Naive thymus-derived CD8-positive, alpha-beta T cell (primary cell): ENCODE measurements at regions not wholly inside any gene's neighbourhood (a gene's known extent, or its start where the extent isn't known, plus 50 kb on each side); places are given as distances from the start of the nearest gene placed in this dataset.

Source experiments
- ATAC-seq, 2 donors: fragments of 150-1000 bp; cut with Tn5 transposase in 1 of 2; sonication (Bioruptor Pico), chemical (Tn5 transposase) in 1 of 2; 1 replicate in 1 of 2; 2 replicates in 1 of 2; pipeline ENCODE4 v1.10.0; 2021; ENCODE audit warnings: mild to moderate bottlenecking in 2 of 2, moderate library complexity in 2 of 2
- POLR2A ChIA-PET: fragments of 350-600 bp; sonication (Branson Sonifier 250); formaldehyde crosslinking; loops from one replicate; lab custom pipeline; 2021; ENCODE audit warnings: antibody characterized with exemption; lab: Charles Lee
- DNase-seq, 10 donors: peaks; one replicate each; pipeline versions ENCODE4 v3.0.0 to v3.0.0-alpha.2; 2020 to 2022
- H3K27ac Mint-ChIP-seq, 10 donors: one replicate each; pipeline ENCODE4 v1.8.0; 2020 to 2022; ENCODE audit warnings: mild to moderate bottlenecking in 10 of 10, mixed read lengths in 10 of 10, moderate library complexity in 4 of 10, inconsistent platforms in 1 of 10
- H3K27me3 Mint-ChIP-seq, 5 donors: one replicate each; pipeline ENCODE4 v1.8.0; 2021 to 2022; ENCODE audit warnings: mixed read lengths in 5 of 5
- H3K36me3 Mint-ChIP-seq, 3 donors: one replicate each; pipeline ENCODE4 v1.8.0; 2020 to 2022; ENCODE audit warnings: mixed read lengths in 3 of 3, mild to moderate bottlenecking in 2 of 3, inconsistent platforms in 1 of 3
- H3K4me1 Mint-ChIP-seq, 4 donors: one replicate each; pipeline ENCODE4 v1.8.0; 2021 to 2022; ENCODE audit warnings: mixed read lengths in 4 of 4
- H3K4me3 Mint-ChIP-seq, 10 donors: one replicate each; pipeline ENCODE4 v1.8.0; 2020 to 2022; ENCODE audit warnings: mild to moderate bottlenecking in 10 of 10, mixed read lengths in 10 of 10, moderate library complexity in 6 of 10, inconsistent platforms in 1 of 10
- H3K9me3 Mint-ChIP-seq, 9 donors: one replicate each; pipeline ENCODE4 v1.8.0; 2020 to 2022; ENCODE audit warnings: mixed read lengths in 9 of 9, mild to moderate bottlenecking in 3 of 9, inconsistent platforms in 1 of 9, moderate library complexity in 1 of 9

DNA sequence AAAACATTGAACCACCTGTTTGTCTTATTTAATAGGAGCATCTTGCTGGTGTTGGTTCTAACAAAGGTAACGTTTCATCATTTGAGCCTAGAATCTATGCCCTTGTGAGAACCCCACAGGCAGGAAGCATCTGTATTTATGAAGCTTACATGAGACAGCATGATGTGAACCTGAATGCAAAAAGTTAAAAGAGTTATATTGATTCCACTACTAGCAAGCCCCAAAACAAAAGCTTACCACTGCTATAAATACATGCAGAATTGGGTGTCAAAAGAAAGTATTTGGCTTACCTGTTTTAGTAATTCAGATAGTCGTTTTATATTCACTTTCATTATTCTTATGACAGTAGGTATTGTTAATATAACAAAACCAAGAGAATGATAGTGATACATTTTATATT is 301.2 kb upstream of the ADGRL2 start:
- no peaks in the 10 kb centered on the region for H3K36me3 Mint-ChIP-seq
- DNase-seq (no peak), ATAC-seq (no peak)
- H3K4me3 Mint-ChIP-seq = no peak overlapping the region
- no peaks in the 10 kb centered on the region for H3K4me1 Mint-ChIP-seq
- H3K27ac Mint-ChIP-seq = no peak overlapping the region
- no peaks in the 10 kb centered on the region for H3K27me3 Mint-ChIP-seq
- POLR2A ChIA-PET = no interaction called here
- H3K9me3 Mint-ChIP-seq = peaks cover 0 to 1% (median 0%) of the 10 kb centered on the region in 9 donors

DNA sequence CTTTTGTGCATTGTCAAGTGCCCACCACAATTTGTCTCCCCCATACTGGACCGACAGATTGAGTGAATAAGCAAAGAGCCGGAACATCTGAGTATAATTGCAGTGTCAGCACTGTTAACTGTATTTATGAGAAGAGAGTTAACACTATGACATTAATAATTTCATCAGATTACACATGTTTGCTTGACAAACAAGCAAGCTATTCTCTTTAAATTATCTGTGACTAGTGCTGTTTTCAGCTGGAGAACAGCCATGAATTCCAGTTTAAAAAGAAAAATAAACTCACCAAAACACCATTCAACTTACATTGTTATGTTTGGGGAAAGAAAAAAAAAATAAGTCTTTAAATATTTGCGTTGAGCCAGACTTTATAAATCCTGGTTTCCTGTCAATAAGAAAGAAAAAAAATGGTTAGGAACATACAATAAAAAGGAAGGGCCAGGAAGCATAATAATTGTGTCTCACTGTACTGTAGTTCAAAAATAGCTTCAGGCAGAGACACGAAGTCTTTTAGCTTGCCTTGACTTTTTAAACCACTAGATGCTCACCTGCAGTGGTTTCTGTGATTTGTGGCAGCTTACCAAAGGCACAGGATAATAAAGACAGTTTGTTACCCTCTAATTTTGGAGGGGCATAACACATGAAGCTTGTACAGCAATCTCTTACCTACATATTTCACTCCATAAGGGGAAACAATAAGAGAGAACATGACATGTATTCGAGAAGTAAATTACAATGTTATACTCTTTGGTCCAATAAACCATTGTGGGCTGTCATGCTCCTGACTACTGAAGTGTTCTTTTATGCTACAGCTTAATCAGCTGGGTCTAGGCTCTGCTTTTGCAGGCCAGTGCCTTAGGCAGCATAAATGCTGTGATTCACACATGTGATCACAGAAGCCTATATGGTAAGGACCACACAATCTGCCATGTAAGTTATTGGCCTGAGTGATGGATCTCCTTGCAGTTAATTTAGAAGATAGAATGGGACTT is 302.0 kb upstream of the ADGRL2 start:
- Mint-ChIP-seq H3K36me3 (no peaks in the 10 kb centered on the region), H3K4me1 (no peaks in the 10 kb centered on the region), H3K9me3 (peaks cover 0 to 1% (median 0%) of the 10 kb centered on the region in 9 donors), H3K27me3 (no peaks in the 10 kb centered on the region), H3K4me3 (no peak overlapping the region), H3K27ac (no peak overlapping the region)
- POLR2A ChIA-PET = no interaction called here
- no peak for DNase-seq
- no peak for ATAC-seq

DNA sequence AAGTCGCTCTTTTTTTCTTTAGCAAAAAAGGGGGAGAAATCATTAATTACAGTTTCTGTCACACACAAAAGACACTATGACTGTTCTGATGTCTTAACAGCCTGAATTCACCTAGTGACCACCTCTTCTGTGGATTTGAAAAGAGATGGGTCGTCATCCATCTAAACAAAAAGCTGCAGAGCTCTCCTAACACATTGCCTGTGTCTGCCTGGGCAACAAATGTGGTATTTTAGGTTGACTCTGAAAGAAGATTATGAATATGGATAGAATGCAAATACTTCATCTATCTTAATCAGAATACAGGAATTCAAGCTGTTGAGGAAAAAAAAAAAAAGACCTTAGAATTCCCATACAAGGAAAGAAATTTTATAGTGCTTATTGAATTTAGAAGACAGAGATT is 304.4 kb upstream of the ADGRL2 start:
- Mint-ChIP-seq H3K4me1 (no peaks in the 10 kb centered on the region), H3K27me3 (no peaks in the 10 kb centered on the region), H3K27ac (no peak overlapping the region), H3K36me3 (no peaks in the 10 kb centered on the region), H3K4me3 (no peak overlapping the region), H3K9me3 (peaks cover 0 to 1% (median 0%) of the 10 kb centered on the region in 9 donors)
- no peak for DNase-seq
- no peak for ATAC-seq
- POLR2A ChIA-PET = no interaction called here

DNA sequence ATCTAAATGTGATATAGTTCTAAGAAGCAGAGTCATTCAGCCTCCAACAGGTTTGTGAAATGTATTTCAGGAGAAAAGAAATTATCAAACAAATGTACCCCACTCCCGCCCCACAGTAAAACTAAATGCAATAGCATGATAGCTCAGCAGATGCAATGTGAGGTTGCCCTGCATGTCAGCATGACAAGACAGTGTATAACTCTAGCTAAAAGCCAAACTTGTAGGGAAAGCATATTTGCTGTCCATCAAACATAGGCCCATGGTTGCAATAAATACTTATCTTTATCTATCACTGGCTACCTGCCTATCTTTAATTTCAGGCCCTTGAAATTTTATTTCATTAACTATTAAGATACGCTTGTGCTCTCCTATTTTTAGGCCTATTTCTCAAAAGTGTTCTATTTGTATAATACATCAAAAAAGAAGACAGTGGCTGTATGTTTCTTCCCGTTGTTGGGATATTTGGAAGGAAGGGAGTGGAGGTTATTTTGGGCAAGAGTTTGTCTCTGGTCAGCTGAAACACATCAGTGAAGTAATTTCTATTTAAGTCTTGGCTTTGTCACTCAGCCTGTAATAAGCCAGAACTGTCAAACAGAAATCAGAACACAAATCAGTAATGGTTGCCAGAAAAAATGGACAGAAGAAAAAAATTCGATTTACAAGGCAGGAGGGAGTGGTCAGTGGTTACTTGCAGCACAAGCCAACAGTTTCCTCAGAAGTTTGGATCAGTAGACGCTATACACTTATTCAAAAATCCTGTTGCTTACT is 307.4 kb upstream of the ADGRL2 start:
- peaks cover 0 to 4% (median 0%) of the 10 kb centered on the region in 3 donors for H3K36me3 Mint-ChIP-seq
- no peak overlapping the region for H3K4me3 Mint-ChIP-seq
- POLR2A ChIA-PET = no interaction called here
- no peak overlapping the region for H3K27ac Mint-ChIP-seq
- no peak for DNase-seq
- H3K4me1 Mint-ChIP-seq = no peaks in the 10 kb centered on the region
- H3K27me3 Mint-ChIP-seq = peaks cover 0 to 2% (median 0%) of the 10 kb centered on the region in 5 donors
- no peak for ATAC-seq
- H3K9me3 Mint-ChIP-seq = peaks cover 0 to 14% (median 10%) of the 10 kb centered on the region in 9 donors

DNA sequence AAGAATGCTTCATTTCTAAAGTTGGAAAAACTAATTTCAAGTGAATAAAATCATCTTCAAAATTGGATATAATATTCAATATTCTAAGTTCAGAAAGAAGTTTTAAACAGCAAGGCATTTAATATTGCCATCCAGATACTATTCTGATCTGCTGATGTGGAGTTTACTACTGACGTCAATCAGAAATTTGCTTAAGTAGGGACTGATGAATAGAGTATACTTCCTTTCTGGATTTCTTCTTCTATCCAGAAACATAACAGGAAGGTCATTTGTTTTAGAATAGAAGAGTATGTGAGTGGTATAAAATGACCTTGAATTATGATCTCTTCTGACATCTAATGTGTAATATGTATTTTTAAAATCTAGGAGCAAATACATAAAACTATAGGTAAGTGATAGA is 308.1 kb upstream of the ADGRL2 start:
- POLR2A ChIA-PET = no interaction called here
- Mint-ChIP-seq H3K9me3 (peaks cover under 1 to 19% (median 13%) of the 10 kb centered on the region in 9 donors), H3K36me3 (peaks cover 0 to 4% (median 0%) of the 10 kb centered on the region in 3 donors), H3K27me3 (peaks cover 0 to 2% (median 0%) of the 10 kb centered on the region in 5 donors), H3K4me3 (no peak overlapping the region), H3K4me1 (no peaks in the 10 kb centered on the region), H3K27ac (no peak overlapping the region)
- no peak for ATAC-seq
- no peak for DNase-seq

DNA sequence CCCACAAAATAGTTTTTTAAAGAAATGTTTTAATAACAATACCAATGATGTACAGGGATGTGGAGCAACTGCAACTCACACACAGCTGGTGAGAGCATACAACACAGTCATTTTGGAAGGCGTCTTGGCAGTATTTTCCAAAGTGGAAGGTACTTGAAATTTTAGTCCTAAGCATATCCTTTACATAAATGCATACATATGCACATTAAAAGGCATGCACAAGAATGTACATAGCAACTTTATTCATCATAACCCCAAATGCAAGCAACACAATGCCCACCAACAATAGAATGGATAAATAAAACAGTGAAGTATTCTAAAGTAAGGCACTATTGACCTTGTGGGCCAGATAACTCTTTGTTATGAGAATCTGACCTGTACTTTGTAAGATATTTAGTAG is 310.1 kb upstream of the ADGRL2 start:
- POLR2A ChIA-PET = no interaction called here
- Mint-ChIP-seq H3K4me1 (no peaks in the 10 kb centered on the region), H3K27me3 (peaks cover 0 to 2% (median 0%) of the 10 kb centered on the region in 5 donors), H3K4me3 (no peak overlapping the region), H3K27ac (no peak overlapping the region), H3K36me3 (peaks cover 0 to 4% (median 0%) of the 10 kb centered on the region in 3 donors), H3K9me3 (peaks cover 3 to 28% (median 15%) of the 10 kb centered on the region in 9 donors)
- DNase-seq = no peak
- no peak for ATAC-seq

DNA sequence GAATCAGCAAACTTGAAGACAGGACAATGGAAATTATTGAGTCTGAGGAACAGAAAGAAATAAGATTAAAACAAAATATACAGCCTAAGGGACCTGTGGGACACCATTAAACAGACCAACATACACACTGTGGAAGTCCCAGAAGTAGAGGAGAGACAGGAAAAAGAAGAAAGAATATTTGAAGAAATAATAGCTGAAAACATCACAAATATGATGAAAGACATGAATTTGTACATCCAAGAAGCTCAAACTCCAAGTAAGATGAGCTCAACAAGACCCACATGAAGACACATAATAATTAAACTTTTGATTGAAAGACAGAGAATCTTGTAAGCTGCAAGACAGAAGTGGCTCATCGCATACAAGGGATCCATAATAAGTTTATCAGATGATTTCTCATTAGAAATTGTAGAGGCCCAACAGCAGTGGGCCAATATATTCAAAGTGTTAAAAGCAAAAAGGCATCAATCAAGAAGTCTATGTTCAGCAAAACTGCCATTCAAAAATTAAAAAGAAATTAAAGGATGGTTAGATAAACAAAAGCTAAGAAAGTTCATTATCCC is 311.3 kb upstream of the ADGRL2 start:
- H3K27me3 Mint-ChIP-seq = peaks cover 0 to 2% (median 0%) of the 10 kb centered on the region in 5 donors
- no peak overlapping the region for H3K4me3 Mint-ChIP-seq
- ATAC-seq = no peak
- H3K4me1 Mint-ChIP-seq = no peaks in the 10 kb centered on the region
- peaks cover 0 to 4% (median 0%) of the 10 kb centered on the region in 3 donors for H3K36me3 Mint-ChIP-seq
- H3K9me3 Mint-ChIP-seq = peaks cover 3 to 28% (median 15%) of the 10 kb centered on the region in 9 donors
- POLR2A ChIA-PET = no interaction called here
- DNase-seq = no peak
- no peak overlapping the region for H3K27ac Mint-ChIP-seq

DNA sequence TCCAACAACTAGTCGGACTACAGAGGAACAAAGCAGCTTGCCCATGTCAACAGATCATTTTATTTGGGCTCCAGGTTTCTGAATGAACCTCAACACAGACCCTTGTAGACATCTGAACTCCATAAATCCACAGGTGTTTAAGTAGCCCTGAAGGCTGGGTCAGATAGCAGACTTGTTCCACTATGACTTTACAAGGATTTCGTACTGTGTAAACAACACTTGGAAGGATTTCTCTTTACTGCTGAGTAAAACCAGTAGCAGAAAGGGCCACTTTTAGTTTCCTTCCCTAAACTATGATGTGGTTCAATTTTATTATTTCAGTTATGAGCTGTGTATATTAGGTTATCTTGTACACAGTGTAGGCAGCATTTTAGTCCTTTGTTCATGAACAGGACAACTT is 316.4 kb upstream of the ADGRL2 start:
- POLR2A ChIA-PET = no interaction called here
- DNase-seq = no peak
- Mint-ChIP-seq H3K36me3 (no peaks in the 10 kb centered on the region), H3K27ac (no peak overlapping the region), H3K27me3 (peaks cover 0 to 1% (median 0%) of the 10 kb centered on the region in 5 donors), H3K4me1 (no peaks in the 10 kb centered on the region), H3K4me3 (no peak overlapping the region), H3K9me3 (peaks cover 3 to 25% (median 9%) of the 10 kb centered on the region in 9 donors)
- no peak for ATAC-seq

DNA sequence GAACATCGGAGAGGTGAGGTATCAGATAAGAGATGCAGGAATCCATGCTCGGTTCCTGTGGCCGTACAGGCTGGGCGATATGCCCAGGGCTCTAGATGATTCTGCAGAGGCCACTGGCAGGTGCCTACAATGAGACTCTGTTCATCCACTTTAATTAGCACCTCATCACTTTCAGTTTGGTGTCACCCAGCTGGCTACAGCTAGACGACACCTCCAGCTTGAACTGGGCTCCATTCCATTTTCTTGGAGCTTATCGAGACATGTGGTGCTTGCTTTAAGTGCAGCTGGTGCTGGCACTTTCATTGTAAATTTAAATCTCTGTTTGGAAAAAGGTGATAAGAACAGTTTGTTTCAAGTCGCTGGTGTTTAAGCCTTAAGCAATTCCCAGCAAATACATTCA is 322.5 kb upstream of the ADGRL2 start:
- no peaks in the 10 kb centered on the region for H3K4me1 Mint-ChIP-seq
- H3K9me3 Mint-ChIP-seq = no peaks in the 10 kb centered on the region
- POLR2A ChIA-PET = no interaction called here
- no peaks in the 10 kb centered on the region for H3K36me3 Mint-ChIP-seq
- H3K27me3 Mint-ChIP-seq = peaks cover 0 to 6% (median 0%) of the 10 kb centered on the region in 5 donors
- ATAC-seq (no peak), DNase-seq (no peak)
- H3K4me3 Mint-ChIP-seq = no peak overlapping the region
- H3K27ac Mint-ChIP-seq = no peak overlapping the region

DNA sequence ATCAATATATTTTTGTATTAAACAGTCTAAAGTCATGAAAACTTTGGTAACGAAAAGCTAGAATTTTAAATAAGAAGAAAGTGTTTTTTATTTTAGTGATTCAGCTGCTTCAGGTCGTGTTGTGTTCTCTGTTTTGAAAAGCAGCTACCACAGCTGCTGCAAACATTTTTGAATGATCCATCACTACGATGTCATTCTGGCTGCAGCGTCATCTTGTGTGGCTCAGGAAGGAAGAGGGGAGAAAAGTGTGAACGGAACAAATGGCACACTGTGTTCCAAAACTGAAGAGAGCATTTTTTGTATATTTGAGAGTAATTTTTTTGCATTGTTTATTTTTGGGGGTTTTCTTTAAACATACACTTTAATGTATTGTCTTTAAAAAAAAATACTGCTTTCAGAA is 323.0 kb upstream of the ADGRL2 start:
- Mint-ChIP-seq H3K27me3 (peaks cover 0 to 9% (median 1%) of the 10 kb centered on the region in 5 donors), H3K36me3 (no peaks in the 10 kb centered on the region), H3K4me1 (no peaks in the 10 kb centered on the region), H3K9me3 (no peaks in the 10 kb centered on the region), H3K27ac (no peak overlapping the region), H3K4me3 (no peak overlapping the region)
- DNase-seq (no peak), ATAC-seq (no peak)
- POLR2A ChIA-PET = no interaction called here

DNA sequence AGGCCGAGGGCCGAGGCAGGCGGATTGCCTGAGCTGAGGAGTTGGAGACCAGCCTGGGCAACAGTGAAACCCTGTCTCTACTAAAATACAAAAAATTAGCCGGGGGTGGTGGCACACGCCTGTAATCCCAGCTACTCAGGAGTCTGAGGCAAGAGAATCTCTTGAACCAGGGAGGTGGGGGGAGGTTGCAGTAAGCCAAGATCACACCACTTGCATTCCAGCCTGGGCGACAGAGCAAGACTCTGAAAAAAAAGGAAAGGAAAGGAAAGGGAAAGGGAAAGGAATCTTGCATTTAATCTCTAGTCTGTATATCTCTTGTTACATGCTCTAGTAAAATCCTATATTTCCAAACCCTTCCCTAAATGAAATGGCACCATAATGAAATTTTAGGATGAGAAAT is 328.3 kb upstream of the ADGRL2 start:
- no peaks in the 10 kb centered on the region for H3K4me1 Mint-ChIP-seq
- H3K36me3 Mint-ChIP-seq = no peaks in the 10 kb centered on the region
- H3K9me3 Mint-ChIP-seq = no peaks in the 10 kb centered on the region
- POLR2A ChIA-PET = no interaction called here
- no peak for DNase-seq
- no peak for ATAC-seq
- no peak overlapping the region for H3K4me3 Mint-ChIP-seq
- peaks cover 0 to 6% (median 1%) of the 10 kb centered on the region in 5 donors for H3K27me3 Mint-ChIP-seq
- H3K27ac Mint-ChIP-seq = no peak overlapping the region

DNA sequence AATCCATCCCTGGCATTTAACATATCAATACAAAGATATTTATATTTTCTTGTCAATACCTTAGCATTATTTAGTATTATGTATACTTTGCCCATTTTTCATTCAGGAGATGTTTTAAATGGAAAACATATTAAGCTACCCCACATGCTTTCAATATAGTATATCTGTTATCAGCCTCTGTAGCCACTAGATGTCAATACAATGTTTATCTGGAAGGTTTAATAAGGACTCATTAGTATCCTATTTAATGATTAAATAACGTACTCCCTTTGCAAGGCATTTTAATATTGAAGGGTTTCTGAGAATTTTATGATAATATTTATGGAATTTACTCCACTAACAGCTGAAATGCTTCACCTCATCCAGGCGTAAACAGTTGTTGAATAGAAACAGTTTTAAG is 329.5 kb upstream of the ADGRL2 start:
- no peak for ATAC-seq
- H3K36me3 Mint-ChIP-seq = no peaks in the 10 kb centered on the region
- POLR2A ChIA-PET = no interaction called here
- DNase-seq = no peak
- no peak overlapping the region for H3K27ac Mint-ChIP-seq
- H3K4me3 Mint-ChIP-seq = no peak overlapping the region
- H3K27me3 Mint-ChIP-seq = peaks cover 0 to 6% (median 1%) of the 10 kb centered on the region in 5 donors
- no peaks in the 10 kb centered on the region for H3K4me1 Mint-ChIP-seq
- peaks cover 0 to 4% (median 0%) of the 10 kb centered on the region in 9 donors for H3K9me3 Mint-ChIP-seq

DNA sequence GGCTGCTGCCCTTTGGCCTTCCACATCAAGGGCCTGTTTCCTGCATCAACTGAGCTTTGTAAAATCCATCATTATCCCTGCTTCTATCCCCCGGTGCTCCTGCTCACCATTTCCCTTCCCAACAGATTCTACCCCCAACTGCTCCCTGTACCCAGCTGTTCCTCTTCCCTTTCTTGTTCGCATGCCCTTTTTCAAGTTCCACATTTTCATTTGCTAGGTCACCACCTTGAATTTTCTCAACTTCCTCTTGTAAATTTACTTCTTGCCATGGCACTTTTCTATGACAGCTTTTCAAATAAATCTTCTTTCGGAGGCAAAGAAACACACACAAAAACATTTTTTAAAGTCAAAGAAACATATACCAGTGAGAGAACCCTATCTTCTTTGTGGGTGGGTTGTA is 330.5 kb upstream of the ADGRL2 start:
- no peak for ATAC-seq
- H3K9me3 Mint-ChIP-seq = peaks cover 0 to 4% (median 0%) of the 10 kb centered on the region in 9 donors
- no peaks in the 10 kb centered on the region for H3K4me1 Mint-ChIP-seq
- no peaks in the 10 kb centered on the region for H3K36me3 Mint-ChIP-seq
- DNase-seq = no peak
- POLR2A ChIA-PET = no interaction called here
- peaks cover 0 to 6% (median 1%) of the 10 kb centered on the region in 5 donors for H3K27me3 Mint-ChIP-seq
- H3K27ac Mint-ChIP-seq = no peak overlapping the region
- no peak overlapping the region for H3K4me3 Mint-ChIP-seq
